ENCODE measurements at regions not wholly inside any gene's neighbourhood (a gene's known extent, or its start where the extent isn't known, plus 50 kb on each side); places are given as distances from the start of the nearest gene placed in this dataset.

DNA sequence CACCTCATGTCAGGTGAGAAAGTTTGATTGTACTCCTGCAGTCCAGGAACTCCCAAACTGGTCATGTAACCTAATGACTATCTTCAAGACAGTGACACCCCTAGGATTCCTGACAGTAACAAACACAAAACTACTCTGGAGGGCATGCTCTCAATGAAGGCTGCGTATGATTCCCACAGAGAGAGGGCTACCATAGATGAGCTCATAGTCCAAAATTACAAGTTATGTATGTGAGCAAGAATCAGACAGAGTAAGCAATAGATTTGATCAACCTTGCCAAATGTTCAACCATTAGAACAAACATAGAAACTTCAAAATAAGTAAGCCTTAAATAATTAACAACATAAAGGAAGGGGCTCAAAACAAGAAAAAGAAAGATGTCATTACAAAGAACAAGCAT, 158.1 kb downstream of the COPRS start:
- TF ChIP-seq ZBTB1 (tag by site-specific recombination; IDR thresholded peaks at IDR 0.05) (no peak), YY1 (tag by site-specific recombination; IDR thresholded peaks at IDR 0.05) (no peak), ZNF701 (tag by site-specific recombination; IDR thresholded peaks at IDR 0.05) (no peak), ZNF157 (tag by site-specific recombination; IDR thresholded peaks at IDR 0.05) (no peak), ZFP3 (tag by site-specific recombination; IDR thresholded peaks at IDR 0.05; ENCODE audit: low read depth) (no peak), ZNF341 (tag by site-specific recombination; IDR thresholded peaks at IDR 0.05; ENCODE audit: low read depth) (no peak), ZNF302 (tag by site-specific recombination; IDR thresholded peaks at IDR 0.05; ENCODE audit: low read depth) (no peak), ZNF10 (tag by site-specific recombination; IDR thresholded peaks at IDR 0.05) (no peak), ZNF677 (tag by site-specific recombination; IDR thresholded peaks at IDR 0.05) (no peak)
- TF ChIP-seq, protein P1, sequence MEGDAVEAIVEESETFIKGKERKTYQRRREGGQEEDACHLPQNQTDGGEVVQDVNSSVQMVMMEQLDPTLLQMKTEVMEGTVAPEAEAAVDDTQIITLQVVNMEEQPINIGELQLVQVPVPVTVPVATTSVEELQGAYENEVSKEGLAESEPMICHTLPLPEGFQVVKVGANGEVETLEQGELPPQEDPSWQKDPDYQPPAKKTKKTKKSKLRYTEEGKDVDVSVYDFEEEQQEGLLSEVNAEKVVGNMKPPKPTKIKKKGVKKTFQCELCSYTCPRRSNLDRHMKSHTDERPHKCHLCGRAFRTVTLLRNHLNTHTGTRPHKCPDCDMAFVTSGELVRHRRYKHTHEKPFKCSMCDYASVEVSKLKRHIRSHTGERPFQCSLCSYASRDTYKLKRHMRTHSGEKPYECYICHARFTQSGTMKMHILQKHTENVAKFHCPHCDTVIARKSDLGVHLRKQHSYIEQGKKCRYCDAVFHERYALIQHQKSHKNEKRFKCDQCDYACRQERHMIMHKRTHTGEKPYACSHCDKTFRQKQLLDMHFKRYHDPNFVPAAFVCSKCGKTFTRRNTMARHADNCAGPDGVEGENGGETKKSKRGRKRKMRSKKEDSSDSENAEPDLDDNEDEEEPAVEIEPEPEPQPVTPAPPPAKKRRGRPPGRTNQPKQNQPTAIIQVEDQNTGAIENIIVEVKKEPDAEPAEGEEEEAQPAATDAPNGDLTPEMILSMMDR (tag by site-specific recombination; IDR thresholded peaks at IDR 0.05), result no peak
- TF ChIP-seq, protein P2, sequence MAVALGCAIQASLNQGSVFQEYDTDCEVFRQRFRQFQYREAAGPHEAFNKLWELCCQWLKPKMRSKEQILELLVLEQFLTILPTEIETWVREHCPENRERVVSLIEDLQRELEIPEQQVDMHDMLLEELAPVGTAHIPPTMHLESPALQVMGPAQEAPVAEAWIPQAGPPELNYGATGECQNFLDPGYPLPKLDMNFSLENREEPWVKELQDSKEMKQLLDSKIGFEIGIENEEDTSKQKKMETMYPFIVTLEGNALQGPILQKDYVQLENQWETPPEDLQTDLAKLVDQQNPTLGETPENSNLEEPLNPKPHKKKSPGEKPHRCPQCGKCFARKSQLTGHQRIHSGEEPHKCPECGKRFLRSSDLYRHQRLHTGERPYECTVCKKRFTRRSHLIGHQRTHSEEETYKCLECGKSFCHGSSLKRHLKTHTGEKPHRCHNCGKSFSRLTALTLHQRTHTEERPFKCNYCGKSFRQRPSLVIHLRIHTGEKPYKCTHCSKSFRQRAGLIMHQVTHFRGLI (tag by site-specific recombination; IDR thresholded peaks at IDR 0.05), result no peak

All from HEK293 (cell line).